Progenitor cell of endocrine pancreas (in vitro differentiated cells): ENCODE measurements at regions not wholly inside any gene's neighbourhood (a gene's known extent, or its start where the extent isn't known, plus 50 kb on each side); places are given as distances from the start of the nearest gene placed in this dataset.

Experiments used
- DNase-seq: peaks from one replicate; pipeline ENCODE4 v3.0.0; 2021; ENCODE audit warnings: low spot score; ENCODE audit not compliant: unreplicated experiment
- H3K27ac Mint-ChIP-seq: 2 replicates; pipeline ENCODE4 v1.8.0; 2021; ENCODE audit warnings: mild to moderate bottlenecking, moderate library complexity, mixed read lengths
- H3K27me3 Mint-ChIP-seq: 2 replicates; pipeline ENCODE4 v1.8.0; 2021; ENCODE audit warnings: mixed read lengths
- H3K36me3 Mint-ChIP-seq: 2 replicates; pipeline ENCODE4 v1.8.0; 2022; ENCODE audit warnings: mixed read lengths; ENCODE audit not compliant: insufficient read depth
- H3K4me1 Mint-ChIP-seq: 2 replicates; pipeline ENCODE4 v1.8.0; 2021; ENCODE audit warnings: low read depth, mixed read lengths
- H3K4me3 Mint-ChIP-seq: 2 replicates; pipeline ENCODE4 v1.8.0; 2021; ENCODE audit warnings: low read depth, mild to moderate bottlenecking, moderate library complexity, mixed read lengths
- H3K9me3 Mint-ChIP-seq: 2 replicates; pipeline ENCODE4 v1.8.0; 2021; ENCODE audit warnings: low read depth, mixed read lengths
- CTCF ChIP-seq: fragments of 200-600 bp; sonication (generic); IDR thresholded peaks from one replicate; pipeline ENCODE4 v1.5.0; 2021; ENCODE audit warnings: antibody characterized with exemption, mild to moderate bottlenecking; ENCODE audit not compliant: unreplicated experiment

GRCh38 chr5:145589063-145589462, 246.1 kb downstream of the PRELID2 start:
- H3K4me1 Mint-ChIP-seq = no peaks in the 10 kb centered on the region
- DNase-seq = no peak
- H3K27ac Mint-ChIP-seq = no peak overlapping the region
- H3K36me3 Mint-ChIP-seq = no peaks in the 10 kb centered on the region
- H3K9me3 Mint-ChIP-seq = peaks cover under 1% of the 10 kb centered on the region
- H3K4me3 Mint-ChIP-seq = no peak overlapping the region
- H3K27me3 Mint-ChIP-seq = no peaks in the 10 kb centered on the region
- TF ChIP-seq CTCF = no peak

GRCh38 chr5:145588558-145588957, 246.6 kb downstream of the PRELID2 start:
- H3K27me3 Mint-ChIP-seq = no peaks in the 10 kb centered on the region
- no peak for DNase-seq
- H3K9me3 Mint-ChIP-seq = peaks cover 3% of the 10 kb centered on the region
- no peaks in the 10 kb centered on the region for H3K4me1 Mint-ChIP-seq
- H3K27ac Mint-ChIP-seq = no peak overlapping the region
- H3K36me3 Mint-ChIP-seq = no peaks in the 10 kb centered on the region
- TF ChIP-seq CTCF = no peak
- no peak overlapping the region for H3K4me3 Mint-ChIP-seq

- Mint-ChIP-seq H3K27me3 (no peaks in the 10 kb centered on the region), H3K27ac (no peak overlapping the region), H3K9me3 (peaks cover 3% of the 10 kb centered on the region), H3K4me1 (no peaks in the 10 kb centered on the region), H3K36me3 (no peaks in the 10 kb centered on the region), H3K4me3 (no peak overlapping the region)
- no peak for TF ChIP-seq CTCF
- no peak for DNase-seq
Observed at GRCh38 chr5:145588113-145588512, 247.0 kb downstream of the PRELID2 start.

- Mint-ChIP-seq H3K36me3 (no peaks in the 10 kb centered on the region), H3K27me3 (no peaks in the 10 kb centered on the region), H3K9me3 (peaks cover 3% of the 10 kb centered on the region), H3K4me1 (no peaks in the 10 kb centered on the region), H3K27ac (no peak overlapping the region), H3K4me3 (no peak overlapping the region)
- no peak for TF ChIP-seq CTCF
- DNase-seq = no peak
Observed at GRCh38 chr5:145587710-145588109, 247.4 kb downstream of the PRELID2 start.

- Mint-ChIP-seq H3K9me3 (peaks cover 3% of the 10 kb centered on the region), H3K4me3 (no peak overlapping the region)
- no peak for DNase-seq
Observed at GRCh38 chr5:145587308-145587672, 247.9 kb downstream of the PRELID2 start.

More at GRCh38 chr5:145587308-145587672, 247.9 kb downstream of the PRELID2 start:
- Mint-ChIP-seq H3K36me3 (no peaks in the 10 kb centered on the region), H3K27ac (no peak overlapping the region), H3K27me3 (no peaks in the 10 kb centered on the region), H3K4me1 (no peaks in the 10 kb centered on the region)
- TF ChIP-seq CTCF = no peak
